Ascending aorta (tissue), 2 donors: ENCODE measurements at regions not wholly inside any gene's neighbourhood (a gene's known extent, or its start where the extent isn't known, plus 50 kb on each side); places are given as distances from the start of the nearest gene placed in this dataset.

Experiments
- DNase-seq, 2 donors: peaks; one replicate each; pipeline ENCODE4 v3.0.0-alpha.2; 2019; ENCODE audit warnings: low spot score in 2 of 2
- H3K27ac ChIP-seq, 2 donors: fragments of 200-600 bp; sonication (generic); one replicate each; pipeline ENCODE4 v1.5.1; 2016 to 2017; ENCODE audit warnings: mild to moderate bottlenecking in 1 of 2
- H3K27me3 ChIP-seq: fragments of 200-600 bp; sonication (generic); one replicate; pipeline ENCODE4 v1.5.1; 2017
- H3K36me3 ChIP-seq, 2 donors: fragments of 200-600 bp; sonication (generic); one replicate each; pipeline ENCODE4 v1.5.1; 2016
- H3K4me1 ChIP-seq, 2 donors: fragments of 200-600 bp; sonication (generic); one replicate each; pipeline ENCODE4 v1.5.1; 2016 to 2017; ENCODE audit warnings: mild to moderate bottlenecking in 1 of 2
- H3K4me3 ChIP-seq, 2 donors: fragments of 200-600 bp; sonication (generic); one replicate each; pipeline ENCODE4 v1.5.1; 2016 to 2017; ENCODE audit warnings: mild to moderate bottlenecking in 1 of 2
- H3K9me3 ChIP-seq, 2 donors: fragments of 200-600 bp; sonication (generic); one replicate each; pipeline ENCODE4 v1.5.1; 2016
- CTCF ChIP-seq, 3 experiments: fragments of 200-600 bp in 2 of 3; fragments of 450-650 bp in 1 of 3; sonication (generic) in 2 of 3; IDR thresholded peaks; one replicate each; pipeline ENCODE4 v1.5.1; 2016 to 2019; ENCODE audit warnings: antibody characterized with exemption in 3 of 3, mild to moderate bottlenecking in 1 of 3, moderate library complexity in 1 of 3
- intact Hi-C: fragments of 100-400 bp; cut with DNase I; formaldehyde crosslinking; loops from one replicate; pipeline ENCODE4 v1.15.1; 2023

- H3K9me3 ChIP-seq: no peaks in the 10 kb centered on the region
- H3K4me1 ChIP-seq: peaks cover 0 to 10% of the 10 kb centered on the region in 2 donors
- H3K27ac ChIP-seq: no peak overlapping the region
- TF ChIP-seq CTCF (IDR thresholded peaks at IDR 0.05): no peak
- no peak for DNase-seq
- intact Hi-C loops: no loop called here
- H3K36me3 ChIP-seq: no peaks in the 10 kb centered on the region
- no peaks in the 10 kb centered on the region for H3K27me3 ChIP-seq
- no peak overlapping the region for H3K4me3 ChIP-seq
These were observed 145.8 kb upstream of the TMEM72 start for GRCh38 chr10:44765299-44765698.

GRCh38 chr10:44766631-44767030 is 144.5 kb upstream of the TMEM72 start:
- no peak for TF ChIP-seq CTCF (IDR thresholded peaks at IDR 0.05)
- intact Hi-C loops: no loop called here
- no peaks in the 10 kb centered on the region for H3K27me3 ChIP-seq

GRCh38 chr10:44769450-44769849 is 141.7 kb upstream of the TMEM72 start:
- Histone ChIP-seq H3K4me1 (peaks cover 0 to 10% of the 10 kb centered on the region in 2 donors), H3K36me3 (no peaks in the 10 kb centered on the region), H3K27ac (no peak overlapping the region), H3K9me3 (no peaks in the 10 kb centered on the region), H3K4me3 (no peak overlapping the region), H3K27me3 (no peaks in the 10 kb centered on the region)
- no peak for TF ChIP-seq CTCF (IDR thresholded peaks at IDR 0.05)
- DNase-seq: no peak
- intact Hi-C loops: no loop called here

More at GRCh38 chr10:44766631-44767030, 144.5 kb upstream of the TMEM72 start:
- Histone ChIP-seq H3K36me3 (no peaks in the 10 kb centered on the region), H3K27ac (no peak overlapping the region), H3K4me1 (peaks cover 0 to 10% of the 10 kb centered on the region in 2 donors), H3K9me3 (no peaks in the 10 kb centered on the region), H3K4me3 (no peak overlapping the region)
- DNase-seq: no peak

- no peaks in the 10 kb centered on the region for H3K36me3 ChIP-seq
- H3K9me3 ChIP-seq: no peaks in the 10 kb centered on the region
- H3K27ac ChIP-seq: no peak overlapping the region
- TF ChIP-seq CTCF (IDR thresholded peaks at IDR 0.05): no peak
- no peak for DNase-seq
- intact Hi-C loops: no loop called here
- H3K27me3 ChIP-seq: no peaks in the 10 kb centered on the region
- no peak overlapping the region for H3K4me3 ChIP-seq
- H3K4me1 ChIP-seq: peaks cover 0 to 10% of the 10 kb centered on the region in 2 donors
These were observed 139.7 kb upstream of the TMEM72 start for GRCh38 chr10:44771233-44771995.

- peaks cover 0 to 8% of the 10 kb centered on the region in 2 donors for H3K4me1 ChIP-seq
- no peak overlapping the region for H3K4me3 ChIP-seq
- intact Hi-C loops: no loop called here
- H3K27ac ChIP-seq: no peak overlapping the region
- no peaks in the 10 kb centered on the region for H3K9me3 ChIP-seq
- TF ChIP-seq CTCF (IDR thresholded peaks at IDR 0.05): no peak
- DNase-seq: no peak
- no peaks in the 10 kb centered on the region for H3K36me3 ChIP-seq
- no peaks in the 10 kb centered on the region for H3K27me3 ChIP-seq
These were observed 137.6 kb upstream of the TMEM72 start for GRCh38 chr10:44773565-44773964.
